ENCODE measurements at regions not wholly inside any gene's neighbourhood (a gene's known extent, or its start where the extent isn't known, plus 50 kb on each side); places are given as distances from the start of the nearest gene placed in this dataset.

- Histone ChIP-seq H3K79me1 (ENCODE audit: insufficient read depth, low read depth, low read length, poor library complexity, severe bottlenecking) (no peaks in the 10 kb centered on the region), H4K8ac (replicated peaks; ENCODE audit: insufficient read length, low read depth, low read length) (no peak overlapping the region), H3K79me2 (ENCODE audit: insufficient read depth, low read length) (no peaks in the 10 kb centered on the region), H2BK20ac (ENCODE audit: low read depth, low read length, poor library complexity, severe bottlenecking) (no peak overlapping the region), H3K4me1 (ENCODE audit: insufficient read depth, low read length) (peaks cover 7% of the 10 kb centered on the region; the same call in 1 of the 2 replicates), H3T11ph (ENCODE audit: low read length) (no peak overlapping the region), H3K4me2 (ENCODE audit: insufficient read depth, insufficient read length, low read length) (no peak overlapping the region), H2BK5ac (ENCODE audit: insufficient read length, low read length) (no peak overlapping the region), H2AFZ (ENCODE audit: low read length) (no peak overlapping the region), H4K91ac (ENCODE audit: insufficient read length, low read depth, low read length) (no peak overlapping the region), H2BK15ac (ENCODE audit: low read depth, low read length) (no peak overlapping the region), H3K18ac (ENCODE audit: insufficient read length, low read depth, low read length) (no peak overlapping the region), H3K27ac (ENCODE audit: insufficient read length, low read depth, low read length) (no peak overlapping the region), H3K14ac (ENCODE audit: insufficient read depth, low read length) (no peak overlapping the region), H3K27me3 (ENCODE audit: insufficient read depth, low read length) (0 out of 2 replicates have a peak, but pooled peaks cover 2% of the 10 kb centered on the region), H2BK120ac (ENCODE audit: low read depth, low read length, poor library complexity, severe bottlenecking) (no peak overlapping the region), H3K23ac (ENCODE audit: insufficient read length, low read depth, low read length) (no peak overlapping the region), H3K9ac (ENCODE audit: extremely low read depth, insufficient read length, low read length) (no peak overlapping the region), H3K23me2 (ENCODE audit: insufficient read length, low read depth, low read length, poor library complexity, severe bottlenecking) (no peaks in the 10 kb centered on the region), H4K20me1 (ENCODE audit: control insufficient read depth, insufficient read depth, insufficient read length) (no peaks in the 10 kb centered on the region), H3K4ac (ENCODE audit: low read depth, low read length) (no peak overlapping the region), H2AK5ac (ENCODE audit: insufficient read length, low read length) (no peak overlapping the region), H3K56ac (ENCODE audit: insufficient read length, low read depth, low read length) (no peak overlapping the region), H4K5ac (ENCODE audit: insufficient read length, low read depth, low read length) (no peak overlapping the region), H2BK12ac (ENCODE audit: insufficient read length, low read depth, low read length) (no peak overlapping the region), H3K9me3 (ENCODE audit: control insufficient read depth, low read depth, low read length) (no peaks in the 10 kb centered on the region)
- peaks cover 0 to 22% (median 0%) of the 10 kb centered on the region in 3 experiments; a peak in 3 of 7 replicates for H3K36me3 Mint-ChIP-seq (ENCODE audit: insufficient read depth in 1 of 3, low read depth in 3 of 3)
- no peak for DNase-seq
- H3K4me1 Mint-ChIP-seq = peaks cover 42 to 49% of the 10 kb centered on the region in 2 experiments
- no CpG with 5 or more reads among the region's 2 CpGs for WGBS (ENCODE audit: extremely low coverage, insufficient read length, low lambda C conversion rate)
- peaks cover 5 to 12% of the 10 kb centered on the region in 2 experiments; a peak in 4 of 5 replicates for H3K9me3 Mint-ChIP-seq
- H3K27ac Mint-ChIP-seq = no peak overlapping the region
- no peak overlapping the region for H3K4me3 Mint-ChIP-seq
- no peaks in the 10 kb centered on the region; the same call in 1 of the 2 replicates for H3K27me3 Mint-ChIP-seq (ENCODE audit: low read depth)
- TF ChIP-seq CTCF (conservative IDR thresholded peaks at IDR 0.05) = no peak
Measured at GRCh38 chr9:117597977-117598376, 106.2 kb upstream of the TLR4 start.
